AG04449 (cell line): ENCODE measurements at regions not wholly inside any gene's neighbourhood (a gene's known extent, or its start where the extent isn't known, plus 50 kb on each side); places are given as distances from the start of the nearest gene placed in this dataset.

Experiments
- CTCF ChIA-PET: fragments of 350-600 bp; formaldehyde crosslinking; extraction: SDS; loops from one replicate; lab custom pipeline; 2021; ENCODE audit warnings: antibody characterized with exemption; lab: Yijun Ruan, JAX
- POLR2A ChIA-PET: fragments of 400-600, 350-600 bp; formaldehyde crosslinking; extraction: SDS; loops from one replicate; lab custom pipeline; 2020; ENCODE audit warnings: antibody characterized with exemption, inconsistent platforms; lab: Yijun Ruan, JAX
- DNase-seq: peaks from one replicate; pipeline ENCODE4 v3.0.0-alpha.2; 2010; ENCODE audit warnings: low read depth, low spot score
- H3K4me3 ChIP-seq: 2 replicates; pipeline ENCODE4 v1.5.1; 2011; ENCODE audit warnings: low read depth, mild to moderate bottlenecking, control low read depth, low read length
- CTCF ChIP-seq: IDR thresholded peaks from one replicate; pipeline ENCODE4 v1.5.1; 2011; ENCODE audit warnings: mild to moderate bottlenecking, moderate library complexity, low read length, control low read depth, inconsistent platforms; ENCODE audit not compliant: insufficient read depth; ENCODE audit errors: missing control alignments

GRCh38 chr20:57900226-57900905 lies 190.6 kb upstream of the PMEPA1 start:
- ChIA-PET CTCF (no interaction called here), POLR2A (no interaction called here)
- no peak for TF ChIP-seq CTCF
- H3K4me3 ChIP-seq, result no peak overlapping the region
- no peak for DNase-seq

- no peak for TF ChIP-seq CTCF
- ChIA-PET POLR2A (no interaction called here), CTCF (no interaction called here)
- DNase-seq, result no peak
- no peak overlapping the region for H3K4me3 ChIP-seq
Observed at GRCh38 chr20:57899554-57899953, 189.7 kb upstream of the PMEPA1 start.

- no peak for DNase-seq
- POLR2A ChIA-PET, result no interaction called here
- no peak for TF ChIP-seq CTCF
- no peak overlapping the region for H3K4me3 ChIP-seq
- CTCF ChIA-PET, result no interaction called here
Observed at GRCh38 chr20:57898332-57898731, 188.5 kb upstream of the PMEPA1 start.

GRCh38 chr20:57897891-57898290 lies 188.1 kb upstream of the PMEPA1 start:
- TF ChIP-seq CTCF, result no peak
- H3K4me3 ChIP-seq, result no peak overlapping the region
- DNase-seq, result no peak
- ChIA-PET CTCF (no interaction called here), POLR2A (no interaction called here)

GRCh38 chr20:57897156-57897874 lies 187.5 kb upstream of the PMEPA1 start:
- CTCF ChIA-PET, result no interaction called here
- H3K4me3 ChIP-seq, result no peak overlapping the region
- DNase-seq, result no peak
- no peak for TF ChIP-seq CTCF
- POLR2A ChIA-PET, result no interaction called here

- no peak overlapping the region for H3K4me3 ChIP-seq
- ChIA-PET POLR2A (no interaction called here), CTCF (no interaction called here)
- DNase-seq, result no peak
- no peak for TF ChIP-seq CTCF
Observed at GRCh38 chr20:57896563-57896962, 186.7 kb upstream of the PMEPA1 start.
